DND-41 (cell line): ENCODE measurements at regions not wholly inside any gene's neighbourhood (a gene's known extent, or its start where the extent isn't known, plus 50 kb on each side); places are given as distances from the start of the nearest gene placed in this dataset.

ENCODE experiments used
- EZH2 ChIP-seq: IDR thresholded peaks from 3 replicates; pipeline ENCODE4 v1.6.1; 2012; ENCODE audit warnings: borderline replicate concordance, low read depth, mild to moderate bottlenecking, moderate library complexity, low read length, inconsistent platforms; ENCODE audit not compliant: severe bottlenecking
- TF ChIP-seq, protein P1 (sequence below): IDR thresholded peaks from 2 replicates; pipeline ENCODE4 v1.5.1; 2012; ENCODE audit warnings: borderline replicate concordance, low read length, moderate library complexity, mild to moderate bottlenecking; ENCODE audit not compliant: poor library complexity, severe bottlenecking; ENCODE audit errors: extremely low read depth

- TF ChIP-seq, protein P1, sequence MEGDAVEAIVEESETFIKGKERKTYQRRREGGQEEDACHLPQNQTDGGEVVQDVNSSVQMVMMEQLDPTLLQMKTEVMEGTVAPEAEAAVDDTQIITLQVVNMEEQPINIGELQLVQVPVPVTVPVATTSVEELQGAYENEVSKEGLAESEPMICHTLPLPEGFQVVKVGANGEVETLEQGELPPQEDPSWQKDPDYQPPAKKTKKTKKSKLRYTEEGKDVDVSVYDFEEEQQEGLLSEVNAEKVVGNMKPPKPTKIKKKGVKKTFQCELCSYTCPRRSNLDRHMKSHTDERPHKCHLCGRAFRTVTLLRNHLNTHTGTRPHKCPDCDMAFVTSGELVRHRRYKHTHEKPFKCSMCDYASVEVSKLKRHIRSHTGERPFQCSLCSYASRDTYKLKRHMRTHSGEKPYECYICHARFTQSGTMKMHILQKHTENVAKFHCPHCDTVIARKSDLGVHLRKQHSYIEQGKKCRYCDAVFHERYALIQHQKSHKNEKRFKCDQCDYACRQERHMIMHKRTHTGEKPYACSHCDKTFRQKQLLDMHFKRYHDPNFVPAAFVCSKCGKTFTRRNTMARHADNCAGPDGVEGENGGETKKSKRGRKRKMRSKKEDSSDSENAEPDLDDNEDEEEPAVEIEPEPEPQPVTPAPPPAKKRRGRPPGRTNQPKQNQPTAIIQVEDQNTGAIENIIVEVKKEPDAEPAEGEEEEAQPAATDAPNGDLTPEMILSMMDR = no peak
- TF ChIP-seq EZH2 = no peak
Observed at GRCh38 chr12:75561921-75562320, 50.5 kb upstream of the KRR1 start.
